ENCODE measurements at regions not wholly inside any gene's neighbourhood (a gene's known extent, or its start where the extent isn't known, plus 50 kb on each side); places are given as distances from the start of the nearest gene placed in this dataset.

- Mint-ChIP-seq H3K9me3 (ENCODE audit: unreplicated experiment) (peaks cover 3% of the 10 kb centered on the region), H3K27me3 (ENCODE audit: low read depth, unreplicated experiment) (no peaks in the 10 kb centered on the region)
Observed at GRCh38 chr13:84200971-84201370, 318.7 kb upstream of the SLITRK1 start.

DNA sequence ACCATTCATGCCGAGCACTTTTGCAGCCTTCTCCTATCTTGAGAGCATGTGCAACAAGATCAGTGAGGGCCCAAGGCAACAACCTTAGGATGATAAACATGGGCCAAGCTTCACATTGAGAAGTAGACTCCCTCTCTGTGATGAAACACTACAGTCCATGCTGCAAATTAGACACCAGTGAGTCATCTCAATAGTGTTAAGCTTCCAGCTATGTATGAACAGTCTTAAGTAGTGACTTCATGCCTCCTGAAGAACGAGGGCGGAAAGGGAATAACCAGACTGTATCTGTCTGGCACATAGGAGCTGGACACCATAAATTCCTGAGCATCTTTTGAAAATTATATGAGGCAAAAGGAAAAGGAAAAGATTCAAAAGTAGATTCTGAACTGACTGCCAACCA, 309.9 kb upstream of the SLITRK1 start:
- peak; percentile 98 for DNase-seq (ENCODE audit: low read depth)
- TF ChIP-seq, protein P1, sequence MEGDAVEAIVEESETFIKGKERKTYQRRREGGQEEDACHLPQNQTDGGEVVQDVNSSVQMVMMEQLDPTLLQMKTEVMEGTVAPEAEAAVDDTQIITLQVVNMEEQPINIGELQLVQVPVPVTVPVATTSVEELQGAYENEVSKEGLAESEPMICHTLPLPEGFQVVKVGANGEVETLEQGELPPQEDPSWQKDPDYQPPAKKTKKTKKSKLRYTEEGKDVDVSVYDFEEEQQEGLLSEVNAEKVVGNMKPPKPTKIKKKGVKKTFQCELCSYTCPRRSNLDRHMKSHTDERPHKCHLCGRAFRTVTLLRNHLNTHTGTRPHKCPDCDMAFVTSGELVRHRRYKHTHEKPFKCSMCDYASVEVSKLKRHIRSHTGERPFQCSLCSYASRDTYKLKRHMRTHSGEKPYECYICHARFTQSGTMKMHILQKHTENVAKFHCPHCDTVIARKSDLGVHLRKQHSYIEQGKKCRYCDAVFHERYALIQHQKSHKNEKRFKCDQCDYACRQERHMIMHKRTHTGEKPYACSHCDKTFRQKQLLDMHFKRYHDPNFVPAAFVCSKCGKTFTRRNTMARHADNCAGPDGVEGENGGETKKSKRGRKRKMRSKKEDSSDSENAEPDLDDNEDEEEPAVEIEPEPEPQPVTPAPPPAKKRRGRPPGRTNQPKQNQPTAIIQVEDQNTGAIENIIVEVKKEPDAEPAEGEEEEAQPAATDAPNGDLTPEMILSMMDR (IDR thresholded peaks at IDR 0.05; ENCODE audit: insufficient read depth, low read depth, low read length) = no peak
- no peak for TF ChIP-seq EZH2 (IDR thresholded peaks at IDR 0.05; ENCODE audit: insufficient read depth, low read length)
- H3K9ac ChIP-seq (ENCODE audit: low read length) = no peak overlapping the region
- peaks cover 4% of the 10 kb centered on the region for H3K4me1 ChIP-seq (ENCODE audit: insufficient read depth, low read length)
- no peak overlapping the region for H3K4me2 ChIP-seq (ENCODE audit: low read length)
- H2AFZ ChIP-seq (ENCODE audit: low read depth, low read length) = no peak overlapping the region
- no peaks in the 10 kb centered on the region for H3K79me2 ChIP-seq (ENCODE audit: insufficient read depth, low read length)
- Mint-ChIP-seq H3K4me1 (ENCODE audit: low read depth, unreplicated experiment) (peaks cover 24% of the 10 kb centered on the region), H3K36me3 (ENCODE audit: low read depth, unreplicated experiment) (no peaks in the 10 kb centered on the region), H3K27ac (ENCODE audit: unreplicated experiment) (peak overlapping the region; percentile 98), H3K27me3 (ENCODE audit: low read depth, unreplicated experiment) (no peaks in the 10 kb centered on the region), H3K9me3 (ENCODE audit: unreplicated experiment) (peaks cover 9% of the 10 kb centered on the region), H3K4me3 (ENCODE audit: unreplicated experiment) (no peak overlapping the region)
- no peaks in the 10 kb centered on the region for H3K9me3 ChIP-seq (ENCODE audit: insufficient read depth, low read depth, low read length)
- H3K27me3 ChIP-seq (ENCODE audit: insufficient read depth, low read length) = no peaks in the 10 kb centered on the region
- peak; percentile 72 for FAIRE-seq
- peak overlapping the region; percentile 23 for H3K27ac ChIP-seq (ENCODE audit: low read depth, low read length)
- no peaks in the 10 kb centered on the region for H3K36me3 ChIP-seq (ENCODE audit: insufficient read depth, low read length)
- H4K20me1 ChIP-seq (ENCODE audit: insufficient read depth, low read length) = no peaks in the 10 kb centered on the region
- no peak overlapping the region for H3K4me3 ChIP-seq (ENCODE audit: insufficient read depth, low read depth, low read length)

More at GRCh38 chr13:84200971-84201370, 318.7 kb upstream of the SLITRK1 start:
- no peaks in the 10 kb centered on the region for H3K36me3 ChIP-seq (ENCODE audit: insufficient read depth, low read length)
- H3K4me2 ChIP-seq (ENCODE audit: low read length) = no peak overlapping the region
- DNase-seq (ENCODE audit: low read depth) (no peak), FAIRE-seq (no peak)
- H3K27ac ChIP-seq (ENCODE audit: low read depth, low read length) = no peak overlapping the region
- H3K79me2 ChIP-seq (ENCODE audit: insufficient read depth, low read length) = no peaks in the 10 kb centered on the region
- H3K27me3 ChIP-seq (ENCODE audit: insufficient read depth, low read length) = no peaks in the 10 kb centered on the region
- H4K20me1 ChIP-seq (ENCODE audit: insufficient read depth, low read length) = no peaks in the 10 kb centered on the region
- H3K36me3 Mint-ChIP-seq (ENCODE audit: low read depth, unreplicated experiment) = no peaks in the 10 kb centered on the region
- H3K4me3 Mint-ChIP-seq (ENCODE audit: unreplicated experiment) = no peak overlapping the region
- H3K9ac ChIP-seq (ENCODE audit: low read length) = no peak overlapping the region
- H3K4me1 ChIP-seq (ENCODE audit: insufficient read depth, low read length) = no peaks in the 10 kb centered on the region
- H3K9me3 ChIP-seq (ENCODE audit: insufficient read depth, low read depth, low read length) = no peaks in the 10 kb centered on the region
- no peak overlapping the region for H2AFZ ChIP-seq (ENCODE audit: low read depth, low read length)
- TF ChIP-seq, protein P1 (IDR thresholded peaks at IDR 0.05; ENCODE audit: insufficient read depth, low read depth, low read length) = no peak
- no peak for TF ChIP-seq EZH2 (IDR thresholded peaks at IDR 0.05; ENCODE audit: insufficient read depth, low read length)
- no peaks in the 10 kb centered on the region for H3K4me1 Mint-ChIP-seq (ENCODE audit: low read depth, unreplicated experiment)
- H3K4me3 ChIP-seq (ENCODE audit: insufficient read depth, low read depth, low read length) = no peak overlapping the region
- no peak overlapping the region for H3K27ac Mint-ChIP-seq (ENCODE audit: unreplicated experiment)

- H3K9ac ChIP-seq (ENCODE audit: low read length) = no peak overlapping the region
- Mint-ChIP-seq H3K27ac (ENCODE audit: unreplicated experiment) (peak overlapping the region; percentile 98), H3K27me3 (ENCODE audit: low read depth, unreplicated experiment) (no peaks in the 10 kb centered on the region), H3K4me1 (ENCODE audit: low read depth, unreplicated experiment) (peaks cover 24% of the 10 kb centered on the region), H3K9me3 (ENCODE audit: unreplicated experiment) (peaks cover 8% of the 10 kb centered on the region), H3K4me3 (ENCODE audit: unreplicated experiment) (no peak overlapping the region), H3K36me3 (ENCODE audit: low read depth, unreplicated experiment) (no peaks in the 10 kb centered on the region)
- TF ChIP-seq, protein P1 (IDR thresholded peaks at IDR 0.05; ENCODE audit: insufficient read depth, low read depth, low read length) = no peak
- TF ChIP-seq EZH2 (IDR thresholded peaks at IDR 0.05; ENCODE audit: insufficient read depth, low read length) = no peak
- H3K4me3 ChIP-seq (ENCODE audit: insufficient read depth, low read depth, low read length) = no peak overlapping the region
- no peak overlapping the region for H3K27ac ChIP-seq (ENCODE audit: low read depth, low read length)
- no peak overlapping the region for H3K4me2 ChIP-seq (ENCODE audit: low read length)
- DNase-seq (ENCODE audit: low read depth) (peak; percentile 8), FAIRE-seq (no peak)
- no peaks in the 10 kb centered on the region for H3K27me3 ChIP-seq (ENCODE audit: insufficient read depth, low read length)
- no peaks in the 10 kb centered on the region for H4K20me1 ChIP-seq (ENCODE audit: insufficient read depth, low read length)
- no peaks in the 10 kb centered on the region for H3K79me2 ChIP-seq (ENCODE audit: insufficient read depth, low read length)
- H3K36me3 ChIP-seq (ENCODE audit: insufficient read depth, low read length) = no peaks in the 10 kb centered on the region
- no peak overlapping the region for H2AFZ ChIP-seq (ENCODE audit: low read depth, low read length)
- peaks cover 4% of the 10 kb centered on the region for H3K4me1 ChIP-seq (ENCODE audit: insufficient read depth, low read length)
- H3K9me3 ChIP-seq (ENCODE audit: insufficient read depth, low read depth, low read length) = no peaks in the 10 kb centered on the region
Observed at GRCh38 chr13:84191139-84191538, 308.9 kb upstream of the SLITRK1 start.

Data from astrocyte (in vitro differentiated cells and primary cell).